HG03064 (cell line): ENCODE measurements at regions not wholly inside any gene's neighbourhood (a gene's known extent, or its start where the extent isn't known, plus 50 kb on each side); places are given as distances from the start of the nearest gene placed in this dataset.

Source experiments
- ATAC-seq: cut with Tn5 transposase; IDR thresholded peaks from one replicate; pipeline ENCODE4 v1.9.1; 2021; ENCODE audit warnings: low read depth; ENCODE audit not compliant: unreplicated experiment

DNA sequence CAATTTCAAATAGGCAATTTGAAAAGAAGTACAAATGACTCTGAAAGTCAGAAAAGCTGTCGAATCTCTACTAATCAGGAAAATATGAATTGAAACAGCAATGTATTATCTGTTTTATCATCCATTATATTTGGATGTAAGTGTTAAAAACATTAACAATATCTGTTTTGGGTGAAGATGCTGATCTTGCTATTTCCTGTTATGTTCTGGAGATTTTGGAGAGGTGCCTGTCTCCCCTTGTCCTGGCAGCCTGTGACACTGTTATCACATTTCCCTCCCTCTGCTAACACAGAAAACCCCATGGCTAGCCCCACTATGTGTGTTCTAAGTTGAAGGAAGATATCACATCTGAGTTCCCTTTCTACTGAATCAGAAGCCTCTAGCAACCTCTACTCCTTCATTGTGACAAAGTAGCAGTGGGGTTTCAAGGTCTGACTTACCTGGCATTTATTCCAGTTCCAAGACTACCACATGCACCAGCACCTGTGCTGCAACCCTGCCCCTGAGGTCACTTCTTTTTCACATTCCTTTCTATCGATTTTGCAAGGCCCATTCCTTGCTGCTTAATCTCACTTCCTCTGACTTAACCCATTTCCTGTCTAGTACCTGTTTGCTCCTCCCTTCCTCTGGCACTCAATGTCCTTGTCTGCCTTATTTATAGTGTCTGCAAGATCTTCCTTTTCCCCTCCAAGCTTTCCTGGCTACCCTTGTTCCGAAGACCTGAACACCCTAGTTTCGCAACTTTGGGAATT, 95.5 kb upstream of the COL8A1 start:
- ATAC-seq, result no peak

GRCh38 chr3:99541181-99541580, 97.2 kb upstream of the COL8A1 start:
- no peak for ATAC-seq

DNA sequence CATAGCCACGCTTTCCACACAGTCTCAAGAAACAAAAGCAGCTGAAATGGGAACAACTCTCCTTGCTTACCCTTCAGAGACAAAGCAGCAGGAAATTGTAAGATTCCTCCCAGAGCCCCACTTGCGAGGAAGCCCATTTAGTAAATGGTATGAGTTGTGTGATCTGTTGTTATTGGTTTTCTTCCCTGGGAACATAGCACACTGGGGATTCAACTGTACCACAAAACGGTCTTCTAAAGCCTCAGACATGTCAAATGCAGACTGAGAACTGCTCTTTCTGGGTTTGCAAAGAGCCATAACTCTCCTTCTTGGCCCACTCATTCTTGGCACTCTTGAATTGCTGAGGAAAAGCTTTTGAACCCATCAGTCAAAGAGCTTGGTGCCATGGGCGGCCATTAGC, 101.0 kb upstream of the COL8A1 start:
- ATAC-seq, result no peak

DNA sequence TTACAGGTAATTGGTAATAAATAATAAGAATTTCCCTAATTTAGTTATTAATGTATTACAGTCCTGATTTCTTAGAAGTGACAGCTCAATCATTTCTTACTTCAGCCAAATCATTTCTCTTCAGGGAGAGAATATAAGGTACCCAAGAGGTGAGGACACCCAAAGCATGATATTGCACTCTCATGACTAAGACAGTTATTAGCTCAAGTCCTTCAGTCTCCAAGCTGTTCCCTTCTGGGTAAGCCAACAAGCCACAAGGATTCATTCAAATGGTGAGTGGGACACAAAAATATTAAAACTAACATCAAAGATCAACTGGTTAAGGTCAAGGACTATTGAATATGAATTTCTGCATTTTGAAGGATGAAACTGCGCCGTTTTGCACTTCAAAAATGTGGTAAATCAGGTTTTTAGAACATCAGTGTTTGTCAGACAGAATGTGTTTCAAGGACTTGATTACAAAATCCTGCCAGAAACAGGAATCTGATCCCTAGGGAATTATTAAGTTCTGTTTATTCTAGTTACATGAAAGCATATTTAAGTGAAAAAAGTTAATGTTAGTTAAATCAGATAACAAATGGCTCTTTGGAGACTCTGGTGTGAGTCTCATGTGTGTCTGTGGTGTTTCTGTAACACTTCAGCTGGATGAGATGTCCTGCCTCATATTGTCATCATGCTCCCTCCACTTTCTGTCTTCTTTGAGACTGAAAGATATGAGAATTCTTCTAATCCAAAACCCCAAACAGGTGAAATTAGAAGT, 101.7 kb upstream of the COL8A1 start:
- no peak for ATAC-seq

DNA sequence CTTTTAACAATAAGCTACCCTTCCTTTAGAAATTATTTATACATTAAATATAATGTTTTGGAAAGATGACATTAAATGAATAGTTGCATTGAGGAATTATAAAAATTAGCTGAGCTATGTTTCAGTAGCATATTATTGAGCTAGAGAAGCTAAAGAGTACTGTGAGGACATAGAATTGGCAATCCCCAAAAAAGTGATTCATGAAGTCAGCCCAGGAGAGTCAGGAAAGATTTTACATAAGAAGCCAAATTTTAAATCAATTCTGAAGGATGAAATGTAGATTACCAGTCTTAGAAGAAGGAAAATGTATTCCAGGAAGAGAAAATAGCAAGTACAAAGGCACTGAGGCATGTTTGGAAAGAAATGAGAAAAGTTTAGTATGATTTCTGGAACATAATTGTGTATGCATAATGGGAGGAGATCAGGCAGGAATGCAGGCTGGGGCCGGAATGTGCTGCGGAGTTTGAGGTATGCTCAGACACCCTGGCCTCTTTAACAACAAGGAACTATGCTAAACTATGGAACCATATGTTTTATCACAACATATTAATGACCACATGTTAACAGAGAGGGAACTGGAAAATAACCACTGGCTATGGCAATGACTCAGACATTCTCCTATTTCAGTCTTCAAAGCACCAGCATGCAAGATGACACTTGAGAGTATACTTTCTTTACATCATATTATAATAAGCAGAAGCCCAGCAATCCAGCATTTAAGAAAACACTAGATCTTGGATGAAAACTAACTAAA, 103.3 kb upstream of the COL8A1 start:
- no peak for ATAC-seq

GRCh38 chr3:99532246-99532645, 106.1 kb upstream of the COL8A1 start:
- peak; percentile 80 for ATAC-seq

GRCh38 chr3:99529265-99529664, 109.1 kb upstream of the COL8A1 start:
- no peak for ATAC-seq

GRCh38 chr3:99526921-99527320, 111.5 kb upstream of the COL8A1 start:
- no peak for ATAC-seq

- no peak for ATAC-seq
Observed at GRCh38 chr3:99524559-99524958, 113.8 kb upstream of the COL8A1 start.

GRCh38 chr3:99523431-99524127, 114.8 kb upstream of the COL8A1 start:
- ATAC-seq, result no peak

- no peak for ATAC-seq
Observed at GRCh38 chr3:99522147-99522546, 116.2 kb upstream of the COL8A1 start.

- ATAC-seq, result no peak
Observed at GRCh38 chr3:99521551-99521950, 116.8 kb upstream of the COL8A1 start.

GRCh38 chr3:99520513-99520912, 117.9 kb upstream of the COL8A1 start:
- ATAC-seq, result no peak

DNA sequence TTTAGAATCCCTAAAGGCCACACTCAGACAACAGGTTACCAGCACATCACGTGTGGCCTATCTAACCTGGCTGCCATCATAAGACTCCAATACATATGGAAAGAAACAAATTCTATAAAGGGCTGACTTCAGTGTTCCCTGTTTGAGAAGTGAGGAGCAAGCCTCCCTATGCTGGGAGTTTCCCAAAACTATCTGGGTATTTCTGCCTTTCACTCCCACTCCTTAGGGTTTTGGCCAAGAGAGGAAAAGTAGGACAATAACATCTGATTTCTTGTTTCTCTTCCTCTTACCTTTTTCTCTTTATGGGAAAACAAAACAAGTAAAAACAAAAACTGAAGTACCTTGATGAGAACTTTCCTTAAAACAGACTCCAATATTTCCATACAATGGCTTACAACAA, 121.5 kb upstream of the COL8A1 start:
- no peak for ATAC-seq

DNA sequence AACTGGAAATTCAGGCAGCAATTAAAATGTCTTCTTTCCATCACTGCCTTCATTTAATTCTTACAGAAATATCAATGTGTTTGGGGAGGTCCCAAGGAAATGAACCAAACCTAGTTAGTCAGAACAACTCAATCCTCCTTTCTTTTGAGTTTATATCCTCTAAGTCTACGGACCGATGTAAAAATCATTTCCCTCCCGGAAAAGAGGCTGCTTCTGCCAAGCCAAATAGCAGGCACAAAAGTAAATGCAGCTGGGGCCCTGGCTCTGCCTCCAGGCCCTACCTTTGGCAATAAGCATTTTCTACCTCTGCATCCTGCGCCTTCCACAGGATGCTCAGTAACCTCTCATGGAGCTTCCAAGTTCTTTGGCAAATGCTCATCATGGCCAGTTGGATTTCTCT, 122.5 kb upstream of the COL8A1 start:
- no peak for ATAC-seq

GRCh38 chr3:99509224-99509623, 129.2 kb upstream of the COL8A1 start:
- no peak for ATAC-seq

DNA sequence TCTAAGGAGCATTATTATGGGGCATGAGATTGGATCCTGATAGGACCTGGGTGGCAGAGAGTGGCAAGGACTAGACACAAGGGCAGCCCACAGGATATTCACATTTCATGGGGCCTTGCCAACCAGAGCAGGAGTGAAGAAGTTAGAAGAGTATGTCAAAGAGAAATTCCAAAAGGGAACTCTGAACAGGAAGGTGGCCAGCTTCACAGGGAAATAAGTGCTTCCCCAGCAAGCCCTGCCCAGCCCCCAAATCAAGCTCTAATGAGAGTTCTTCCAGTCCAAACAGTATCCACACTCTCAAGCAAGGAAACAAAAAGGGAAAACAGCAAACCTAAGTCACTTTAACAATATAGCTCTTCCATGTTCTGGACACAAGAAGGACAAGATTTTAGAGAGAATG, 130.2 kb upstream of the COL8A1 start:
- ATAC-seq, result no peak

DNA sequence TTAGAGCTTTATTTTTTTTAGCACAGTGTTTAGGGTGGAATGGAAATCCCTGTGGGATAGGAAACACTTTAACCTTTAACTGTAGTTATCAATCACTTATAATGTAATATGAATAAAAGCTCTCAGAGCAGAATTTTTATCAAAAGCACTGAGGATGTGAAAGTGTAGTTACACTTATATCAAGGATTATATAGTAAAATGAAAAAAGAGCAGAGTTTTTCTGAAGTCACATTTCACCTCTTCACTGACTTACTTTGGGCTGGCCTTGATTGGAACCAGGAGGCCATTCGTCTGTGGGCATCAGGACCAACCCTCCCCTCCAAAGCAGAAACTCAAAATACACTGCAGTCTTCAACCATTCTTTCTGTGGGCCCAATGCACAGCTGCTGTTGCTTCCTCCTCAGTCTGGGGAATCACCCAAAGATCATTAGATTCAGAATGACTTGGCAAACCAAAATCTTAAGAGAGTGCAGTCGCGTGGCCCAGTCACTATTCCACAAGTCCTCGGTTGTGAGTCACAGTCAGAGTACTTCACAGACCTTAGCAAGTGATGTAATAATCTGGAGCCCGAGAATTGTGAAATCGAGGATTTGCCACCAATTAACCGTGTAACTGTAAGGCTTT, 132.6 kb upstream of the COL8A1 start:
- peak; percentile 97 for ATAC-seq

- ATAC-seq, result peak; percentile 51
Observed at GRCh38 chr3:99505200-99505599, 133.2 kb upstream of the COL8A1 start.

DNA sequence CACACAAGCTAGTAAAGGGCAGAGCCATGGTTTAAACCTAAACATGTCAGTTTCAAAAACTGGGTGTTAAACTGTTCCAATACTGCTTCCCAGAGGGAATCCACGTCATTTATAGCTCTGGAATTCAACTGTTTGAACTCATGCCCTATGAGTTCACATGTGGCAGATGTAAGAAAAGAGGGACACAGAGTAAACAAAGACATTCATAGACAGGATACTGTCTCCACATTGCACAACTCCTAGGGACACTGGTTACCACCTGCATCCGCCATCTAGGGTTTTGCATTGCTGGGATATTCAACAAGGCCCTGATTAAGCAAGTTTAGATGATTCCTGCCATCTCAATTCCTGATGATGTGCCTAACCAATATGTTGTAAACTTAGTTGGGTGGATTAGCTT, 134.1 kb upstream of the COL8A1 start:
- ATAC-seq, result no peak
